ENCODE measurements at regions not wholly inside any gene's neighbourhood (a gene's known extent, or its start where the extent isn't known, plus 50 kb on each side); places are given as distances from the start of the nearest gene placed in this dataset.

DNA sequence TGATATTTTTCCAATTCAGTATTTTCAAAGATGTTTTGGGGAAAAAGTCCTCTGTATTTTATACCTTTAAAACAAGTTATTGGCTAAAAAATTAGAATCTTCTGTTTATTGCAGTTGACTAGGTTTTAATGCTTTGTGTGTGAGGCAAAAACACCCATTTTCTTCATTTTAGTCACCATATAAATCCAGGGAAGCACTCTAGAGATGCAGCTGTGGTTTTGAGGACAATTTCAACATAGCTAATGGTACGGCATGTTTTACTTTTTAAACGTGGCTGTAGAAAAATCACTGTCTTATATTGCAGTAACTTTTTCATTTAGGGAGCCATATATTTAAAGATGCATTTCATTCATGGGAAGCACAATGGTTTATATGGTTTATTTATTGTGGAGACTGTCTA lies 129.1 kb upstream of the PITX2 start:
- TF ChIP-seq, protein P1, sequence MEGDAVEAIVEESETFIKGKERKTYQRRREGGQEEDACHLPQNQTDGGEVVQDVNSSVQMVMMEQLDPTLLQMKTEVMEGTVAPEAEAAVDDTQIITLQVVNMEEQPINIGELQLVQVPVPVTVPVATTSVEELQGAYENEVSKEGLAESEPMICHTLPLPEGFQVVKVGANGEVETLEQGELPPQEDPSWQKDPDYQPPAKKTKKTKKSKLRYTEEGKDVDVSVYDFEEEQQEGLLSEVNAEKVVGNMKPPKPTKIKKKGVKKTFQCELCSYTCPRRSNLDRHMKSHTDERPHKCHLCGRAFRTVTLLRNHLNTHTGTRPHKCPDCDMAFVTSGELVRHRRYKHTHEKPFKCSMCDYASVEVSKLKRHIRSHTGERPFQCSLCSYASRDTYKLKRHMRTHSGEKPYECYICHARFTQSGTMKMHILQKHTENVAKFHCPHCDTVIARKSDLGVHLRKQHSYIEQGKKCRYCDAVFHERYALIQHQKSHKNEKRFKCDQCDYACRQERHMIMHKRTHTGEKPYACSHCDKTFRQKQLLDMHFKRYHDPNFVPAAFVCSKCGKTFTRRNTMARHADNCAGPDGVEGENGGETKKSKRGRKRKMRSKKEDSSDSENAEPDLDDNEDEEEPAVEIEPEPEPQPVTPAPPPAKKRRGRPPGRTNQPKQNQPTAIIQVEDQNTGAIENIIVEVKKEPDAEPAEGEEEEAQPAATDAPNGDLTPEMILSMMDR (IDR thresholded peaks at IDR 0.05): no peak
- no peak for TF ChIP-seq ZFX (IDR thresholded peaks at IDR 0.05; ENCODE audit: borderline replicate concordance)
